HL-60 (cell line): ENCODE measurements at regions not wholly inside any gene's neighbourhood (a gene's known extent, or its start where the extent isn't known, plus 50 kb on each side); places are given as distances from the start of the nearest gene placed in this dataset.

Experiments used
- CTCF ChIP-seq: IDR thresholded peaks from one replicate; pipeline ENCODE4 v1.5.1; 2011; ENCODE audit warnings: low read length, control low read depth, inconsistent platforms; ENCODE audit not compliant: insufficient read depth
- GABPA ChIP-seq: IDR thresholded peaks from 2 replicates; pipeline ENCODE4 v1.6.1; 2012; ENCODE audit warnings: low read depth
- POLR2AphosphoS5 ChIP-seq: IDR thresholded peaks from 2 replicates; pipeline ENCODE4 v1.6.1; 2012; ENCODE audit warnings: low read depth
- REST ChIP-seq: IDR thresholded peaks from 2 replicates; pipeline ENCODE4 v1.6.1; 2012; ENCODE audit warnings: low read depth; ENCODE audit not compliant: insufficient replicate concordance

GRCh38 chrX:20789103-20789502, 522.4 kb upstream of the RPS6KA3 start:
- TF ChIP-seq CTCF (no peak), POLR2AphosphoS5 (no peak), GABPA (no peak), REST (no peak)
